BLaER1 treated with 17β-estradiol and CSF1 and Interleukin-3, amounts not matched to agents 10 nM and 100 nM (cell line): ENCODE measurements at regions not wholly inside any gene's neighbourhood (a gene's known extent, or its start where the extent isn't known, plus 50 kb on each side); places are given as distances from the start of the nearest gene placed in this dataset.

Experiments used
- H3K27ac ChIP-seq, 11 experiments: shearing (Covaris generic); formaldehyde crosslinking; 2 replicates each; pipeline ENCODE4 v1.8.1; 2022
- H3K27me3 ChIP-seq, 11 experiments: shearing (Covaris generic); formaldehyde crosslinking; 2 replicates each; pipeline ENCODE4 v1.8.1; 2022
- H3K36me3 ChIP-seq, 11 experiments: shearing (Covaris generic); formaldehyde crosslinking; 2 replicates each; pipeline ENCODE4 v1.8.1; 2022
- H3K4me1 ChIP-seq, 10 experiments: shearing (Covaris generic); formaldehyde crosslinking; 2 replicates each; pipeline ENCODE4 v1.8.1; 2022
- H3K4me2 ChIP-seq, 11 experiments: shearing (Covaris generic); formaldehyde crosslinking; 2 replicates each; pipeline ENCODE4 v1.8.1; 2022
- H3K4me3 ChIP-seq, 10 experiments: shearing (Covaris generic); formaldehyde crosslinking; 2 replicates each; pipeline ENCODE4 v1.8.1; 2022
- H3K9ac ChIP-seq, 11 experiments: shearing (Covaris generic); formaldehyde crosslinking; 2 replicates each; pipeline ENCODE4 v1.8.1; 2022
- H3K9me3 ChIP-seq, 11 experiments: shearing (Covaris generic); formaldehyde crosslinking; replicated peaks in 1 of 11; 2 replicates each; pipeline ENCODE4 v1.8.1; 2022
- H4K20me1 ChIP-seq, 11 experiments: shearing (Covaris generic); formaldehyde crosslinking; 2 replicates each; pipeline ENCODE4 v1.8.1; 2022
- Cebpa-rat ChIP-seq, 11 experiments: shearing (Covaris generic); IDR thresholded peaks; 2 replicates each; pipeline ENCODE4 v1.8.1; 2022

DNA sequence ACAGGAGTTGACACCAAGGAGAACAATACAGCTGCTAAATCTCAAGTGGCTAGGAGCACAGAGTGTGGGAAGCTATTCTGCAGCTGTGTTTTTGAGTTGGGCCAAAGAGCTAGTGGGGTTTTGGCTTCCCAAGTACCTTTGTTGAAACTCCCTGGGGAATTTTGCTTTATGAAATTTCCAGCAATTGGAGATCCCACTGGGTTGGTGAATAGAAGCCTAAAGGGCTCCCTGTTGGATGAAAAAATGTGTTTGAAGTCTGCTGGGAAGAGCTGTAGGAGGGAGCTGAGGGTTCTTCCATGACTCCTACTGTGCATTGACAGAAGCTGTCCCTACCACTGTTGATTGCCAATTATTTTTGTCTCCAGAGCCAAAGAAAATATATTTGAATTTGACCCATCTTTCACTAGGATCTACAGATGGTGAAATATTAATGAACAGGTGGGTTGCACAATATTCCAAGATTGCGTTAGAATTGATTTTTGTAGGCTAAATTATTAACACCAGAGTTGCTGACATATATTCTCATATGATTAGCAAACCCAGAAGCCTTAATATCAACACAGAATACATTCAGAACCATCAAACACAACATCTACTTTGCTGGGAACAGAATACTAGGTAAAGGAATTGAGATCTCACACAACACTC, 95.4 kb upstream of the CYP1B1 start:
- Histone ChIP-seq H3K4me3 (no peak overlapping the region), H3K9me3 (peaks cover 0 to 8% (median 0%) of the 10 kb centered on the region in 11 experiments; a peak in 1 of 22 replicates), H3K4me2 (no peak overlapping the region), H3K9ac (no peak overlapping the region), H3K36me3 (no peaks in the 10 kb centered on the region), H3K27ac (no peak overlapping the region), H3K4me1 (peaks cover 0 to 17% (median under 1%) of the 10 kb centered on the region in 10 experiments; a peak in 8 of 20 replicates), H3K27me3 (no peaks in the 10 kb centered on the region), H4K20me1 (no peaks in the 10 kb centered on the region)
- TF ChIP-seq Cebpa-rat (IDR thresholded peaks at IDR 0.05), result no peak

DNA sequence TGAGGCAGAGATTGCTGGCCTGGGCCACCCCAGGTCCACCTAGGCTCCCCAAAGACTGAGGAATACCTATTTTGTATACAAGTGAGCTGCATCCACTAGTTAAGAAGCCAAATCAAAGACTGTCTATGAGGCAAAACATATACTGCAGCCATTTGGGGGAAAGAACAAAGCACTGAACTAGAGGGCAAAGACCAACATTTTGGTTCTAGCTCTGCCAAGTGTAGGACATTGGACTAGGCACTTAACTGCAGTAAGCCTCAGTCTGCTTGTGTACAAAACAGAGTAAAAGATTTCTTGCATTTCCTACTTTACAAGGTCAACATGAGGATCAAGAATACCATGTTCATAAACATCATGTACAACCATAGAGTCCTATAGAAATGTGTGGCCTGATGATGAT, 94.8 kb upstream of the CYP1B1 start:
- Histone ChIP-seq H3K27ac (no peak overlapping the region), H3K36me3 (no peaks in the 10 kb centered on the region)

DNA sequence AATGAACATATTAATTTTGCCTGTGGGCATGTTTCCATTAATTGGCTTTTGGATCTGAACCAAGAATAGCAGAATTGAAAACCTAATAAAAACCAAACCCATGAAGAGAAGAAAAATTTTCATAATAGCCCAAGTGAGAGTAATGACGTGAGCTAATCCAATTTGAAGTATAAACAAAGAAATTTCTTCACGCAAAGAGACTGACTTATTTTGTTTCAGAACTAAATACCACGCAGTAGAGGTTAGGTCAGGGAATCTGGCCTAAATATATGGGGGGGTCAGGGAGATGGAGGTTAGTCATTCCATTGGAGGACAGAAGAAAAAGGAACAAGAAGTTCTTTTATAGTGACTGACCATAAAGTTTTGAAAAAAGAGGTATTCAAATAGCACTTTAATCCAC, 94.1 kb upstream of the CYP1B1 start:
- H3K4me1 ChIP-seq, result peaks cover 0 to 8% (median 0%) of the 10 kb centered on the region in 10 experiments; a peak in 5 of 20 replicates
- no peak overlapping the region for H3K4me2 ChIP-seq
- H3K27me3 ChIP-seq, result no peaks in the 10 kb centered on the region
- H3K36me3 ChIP-seq, result no peaks in the 10 kb centered on the region
- no peak overlapping the region for H3K9ac ChIP-seq
- peaks cover 0 to 8% (median 0%) of the 10 kb centered on the region in 11 experiments; a peak in 1 of 22 replicates for H3K9me3 ChIP-seq
- H3K27ac ChIP-seq, result no peak overlapping the region
- H4K20me1 ChIP-seq, result no peaks in the 10 kb centered on the region
- TF ChIP-seq Cebpa-rat (IDR thresholded peaks at IDR 0.05), result no peak
- no peak overlapping the region for H3K4me3 ChIP-seq

More for the DNA sequence above, 94.8 kb upstream of the CYP1B1 start:
- H3K4me2 ChIP-seq, result no peak overlapping the region
- H4K20me1 ChIP-seq, result no peaks in the 10 kb centered on the region
- H3K4me3 ChIP-seq, result no peak overlapping the region
- no peak for TF ChIP-seq Cebpa-rat (IDR thresholded peaks at IDR 0.05)
- H3K4me1 ChIP-seq, result peaks cover 0 to 11% (median 0%) of the 10 kb centered on the region in 10 experiments; a peak in 5 of 20 replicates
- no peaks in the 10 kb centered on the region for H3K27me3 ChIP-seq
- no peak overlapping the region for H3K9ac ChIP-seq
- peaks cover 0 to 8% (median 0%) of the 10 kb centered on the region in 11 experiments; a peak in 1 of 22 replicates for H3K9me3 ChIP-seq

DNA sequence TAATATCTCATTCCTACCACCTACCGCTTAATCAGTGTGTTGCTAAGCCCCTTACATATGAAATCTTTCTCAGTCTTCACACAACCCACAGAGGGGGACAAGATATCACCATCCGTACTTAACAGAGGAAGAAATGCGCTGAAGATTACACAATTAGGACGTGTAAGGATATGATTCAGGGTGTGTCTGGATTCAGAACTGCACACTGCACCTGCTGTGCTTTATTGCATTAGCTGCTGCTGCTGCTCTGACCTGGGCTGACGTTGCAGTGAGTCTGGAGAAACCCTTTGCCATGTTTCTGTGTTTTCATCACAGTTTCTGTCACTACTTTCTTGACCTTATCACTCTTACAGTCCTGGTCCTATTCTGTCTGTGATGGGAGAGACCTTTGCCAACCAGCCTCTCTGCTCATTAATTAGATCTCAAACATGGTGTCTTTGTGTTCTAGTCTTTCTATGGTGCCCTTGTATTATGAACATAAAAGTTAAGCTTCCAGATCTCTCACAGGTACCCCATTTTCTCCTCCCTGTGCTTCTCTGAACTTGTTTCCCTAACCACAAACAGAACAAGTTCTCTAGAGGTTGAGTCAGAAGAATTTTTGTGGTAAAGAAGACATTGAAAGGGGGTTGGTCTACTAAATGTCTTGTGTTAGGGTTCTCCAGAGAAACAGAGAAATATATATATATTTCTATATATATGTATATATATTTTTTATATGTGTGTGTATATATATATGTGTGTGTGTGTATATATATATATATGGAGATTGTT, 92.9 kb upstream of the CYP1B1 start:
- Histone ChIP-seq H3K27ac (no peak overlapping the region), H3K27me3 (no peaks in the 10 kb centered on the region), H3K9me3 (peaks cover 0 to 8% (median 0%) of the 10 kb centered on the region in 11 experiments; a peak in 1 of 22 replicates), H3K36me3 (no peaks in the 10 kb centered on the region), H3K4me3 (no peak overlapping the region), H3K9ac (no peak overlapping the region), H3K4me2 (no peak overlapping the region), H3K4me1 (no peaks in the 10 kb centered on the region), H4K20me1 (no peaks in the 10 kb centered on the region)
- TF ChIP-seq Cebpa-rat (IDR thresholded peaks at IDR 0.05), result no peak

DNA sequence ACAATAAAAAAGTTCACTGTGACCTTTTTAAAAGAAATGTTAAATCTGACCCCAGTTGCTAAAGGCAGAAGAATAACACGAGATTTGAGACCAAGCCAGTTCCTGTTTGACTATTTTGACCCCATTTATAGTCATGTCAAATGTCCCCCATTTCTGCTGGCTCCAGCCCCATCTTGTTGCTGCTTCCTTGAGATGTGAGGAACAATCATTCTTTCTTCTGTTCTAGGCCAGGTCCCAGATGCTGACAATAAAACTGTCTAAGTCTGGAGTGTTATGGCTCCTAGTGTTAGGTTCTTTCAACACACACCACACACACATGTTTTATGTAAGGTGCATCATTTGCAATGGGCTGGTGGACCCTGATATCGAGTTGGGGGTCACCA, 92.0 kb upstream of the CYP1B1 start:
- H4K20me1 ChIP-seq, result no peaks in the 10 kb centered on the region
- H3K36me3 ChIP-seq, result no peaks in the 10 kb centered on the region
- H3K4me1 ChIP-seq, result no peaks in the 10 kb centered on the region
- TF ChIP-seq Cebpa-rat (IDR thresholded peaks at IDR 0.05), result no peak
- H3K9ac ChIP-seq, result no peak overlapping the region
- H3K27ac ChIP-seq, result no peak overlapping the region
- H3K4me3 ChIP-seq, result no peak overlapping the region
- no peak overlapping the region for H3K4me2 ChIP-seq
- peaks cover 0 to 8% (median 0%) of the 10 kb centered on the region in 11 experiments; a peak in 1 of 22 replicates for H3K9me3 ChIP-seq
- no peaks in the 10 kb centered on the region for H3K27me3 ChIP-seq

DNA sequence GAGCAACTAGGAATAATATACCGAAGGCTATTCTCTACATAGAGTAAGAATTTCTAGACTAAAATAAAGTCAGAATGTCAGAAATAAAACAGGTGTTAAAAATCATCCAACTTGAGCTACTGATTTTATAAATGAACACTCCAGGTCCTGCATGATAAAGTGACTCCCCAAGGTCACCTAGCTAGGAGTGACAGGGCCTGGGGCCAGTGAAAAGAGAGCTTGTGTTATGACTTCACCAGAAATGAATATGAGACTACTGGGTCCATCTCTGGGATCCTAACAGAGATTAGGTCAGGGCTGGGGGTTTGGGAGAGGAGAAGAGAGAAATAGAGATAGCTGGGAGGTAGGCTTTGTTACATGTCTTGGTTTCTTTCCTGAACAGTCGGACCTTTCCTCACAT, 89.7 kb upstream of the CYP1B1 start:
- Histone ChIP-seq H3K4me3 (no peak overlapping the region), H3K9me3 (peaks cover 0 to 3% (median 0%) of the 10 kb centered on the region in 11 experiments; a peak in 1 of 22 replicates), H3K36me3 (no peaks in the 10 kb centered on the region)

DNA sequence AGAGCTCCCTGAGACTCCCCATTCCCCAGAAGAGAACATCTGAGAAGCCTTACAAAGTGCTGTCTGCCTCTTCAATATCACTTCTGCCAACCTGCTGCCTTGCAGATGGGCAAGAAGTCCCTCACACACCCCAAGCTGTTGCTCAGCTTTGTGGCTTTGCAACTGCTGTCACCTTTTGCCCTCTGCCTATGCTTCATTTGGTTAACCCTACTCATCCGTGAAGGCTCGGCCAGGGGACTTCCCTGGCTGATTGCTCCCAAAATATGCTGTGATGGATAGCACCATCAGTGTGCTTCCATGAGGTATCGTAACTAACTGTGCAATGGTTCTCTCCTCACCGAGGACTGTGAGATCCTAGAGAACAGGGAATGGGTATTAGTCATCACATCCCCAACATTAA, 88.9 kb upstream of the CYP1B1 start:
- no peak for TF ChIP-seq Cebpa-rat (IDR thresholded peaks at IDR 0.05)
- Histone ChIP-seq H4K20me1 (no peaks in the 10 kb centered on the region), H3K9ac (no peak overlapping the region), H3K27ac (no peak overlapping the region), H3K4me2 (no peak overlapping the region), H3K4me3 (no peak overlapping the region), H3K27me3 (no peaks in the 10 kb centered on the region), H3K36me3 (no peaks in the 10 kb centered on the region), H3K9me3 (no peaks in the 10 kb centered on the region), H3K4me1 (0 out of 20 replicates have a peak, but pooled peaks cover 0 to 3% (median 0%) of the 10 kb centered on the region in 10 experiments)

More for the DNA sequence above, 89.7 kb upstream of the CYP1B1 start:
- Histone ChIP-seq H3K27ac (no peak overlapping the region), H3K9ac (no peak overlapping the region), H3K27me3 (no peaks in the 10 kb centered on the region), H4K20me1 (no peaks in the 10 kb centered on the region), H3K4me1 (no peaks in the 10 kb centered on the region), H3K4me2 (no peak overlapping the region)
- no peak for TF ChIP-seq Cebpa-rat (IDR thresholded peaks at IDR 0.05)

DNA sequence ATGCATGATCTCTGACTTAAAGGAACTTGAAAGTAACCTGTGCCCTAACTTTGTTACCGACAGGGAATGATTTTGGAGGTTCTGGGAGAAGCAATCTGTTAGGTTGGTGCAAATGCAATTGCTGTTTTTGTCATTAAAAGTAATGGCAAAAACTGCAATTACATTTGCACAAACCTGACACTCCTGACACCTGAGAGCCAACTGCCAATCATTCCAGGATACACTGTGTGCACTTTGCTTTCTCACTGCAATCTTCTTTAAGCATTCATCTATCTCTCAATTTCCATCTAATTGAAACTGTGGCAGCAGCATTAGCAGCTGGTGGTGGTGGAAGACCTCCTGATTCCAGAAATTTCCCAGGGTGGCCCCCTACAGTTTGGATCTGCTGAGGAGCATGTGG, 87.6 kb upstream of the CYP1B1 start:
- Histone ChIP-seq H3K27me3 (no peaks in the 10 kb centered on the region), H3K4me1 (0 out of 20 replicates have a peak, but pooled peaks cover 0 to 3% (median 0%) of the 10 kb centered on the region in 10 experiments), H4K20me1 (no peaks in the 10 kb centered on the region), H3K27ac (no peak overlapping the region), H3K4me3 (no peak overlapping the region), H3K9ac (no peak overlapping the region), H3K4me2 (no peak overlapping the region), H3K9me3 (no peaks in the 10 kb centered on the region), H3K36me3 (no peaks in the 10 kb centered on the region)
- TF ChIP-seq Cebpa-rat (IDR thresholded peaks at IDR 0.05), result no peak

DNA sequence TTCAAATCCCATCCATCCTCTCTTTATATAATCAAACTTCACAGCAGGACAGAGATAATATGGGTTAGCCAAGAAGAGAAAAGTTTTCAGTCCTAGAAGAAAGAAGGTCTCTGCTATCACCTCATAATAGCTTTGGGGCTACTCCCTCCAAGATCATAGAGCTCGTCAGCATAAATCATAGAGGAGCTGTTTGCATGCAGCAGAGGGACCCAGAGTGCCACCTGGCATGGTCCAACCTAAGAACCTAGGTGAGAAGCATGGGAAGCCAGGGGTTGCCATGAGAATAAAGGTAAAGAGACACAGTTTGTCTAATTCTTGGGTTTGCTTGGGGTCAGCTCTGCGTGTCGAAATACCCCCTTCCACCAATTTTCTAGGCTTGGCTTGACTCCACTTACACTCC, 87.1 kb upstream of the CYP1B1 start:
- Histone ChIP-seq H3K4me2 (no peak overlapping the region), H3K27ac (no peak overlapping the region), H3K9ac (no peak overlapping the region), H4K20me1 (no peaks in the 10 kb centered on the region), H3K27me3 (no peaks in the 10 kb centered on the region), H3K4me1 (0 out of 20 replicates have a peak, but pooled peaks cover 0 to 3% (median 0%) of the 10 kb centered on the region in 10 experiments), H3K36me3 (no peaks in the 10 kb centered on the region), H3K4me3 (no peak overlapping the region), H3K9me3 (no peaks in the 10 kb centered on the region)
- no peak for TF ChIP-seq Cebpa-rat (IDR thresholded peaks at IDR 0.05)
